GM19463 (cell line): ENCODE measurements at regions not wholly inside any gene's neighbourhood (a gene's known extent, or its start where the extent isn't known, plus 50 kb on each side); places are given as distances from the start of the nearest gene placed in this dataset.

ENCODE experiments used
- ATAC-seq: cut with Tn5 transposase; IDR thresholded peaks from one replicate; pipeline ENCODE4 v1.9.1; 2021; ENCODE audit warnings: mild to moderate bottlenecking, moderate library complexity; ENCODE audit not compliant: unreplicated experiment

- no peak for ATAC-seq
Measured at GRCh38 chr2:79453918-79454317, 58.9 kb upstream of the CTNNA2 start.

GRCh38 chr2:79452651-79453050 lies 60.2 kb upstream of the CTNNA2 start:
- ATAC-seq = no peak

- no peak for ATAC-seq
Measured at GRCh38 chr2:79447463-79447862, 65.4 kb upstream of the CTNNA2 start.

GRCh38 chr2:79446313-79446712 lies 66.5 kb upstream of the CTNNA2 start:
- ATAC-seq = no peak

- no peak for ATAC-seq
Measured at GRCh38 chr2:79437433-79438267, 75.2 kb upstream of the CTNNA2 start.

GRCh38 chr2:79434362-79434761 lies 78.5 kb upstream of the CTNNA2 start:
- no peak for ATAC-seq

- no peak for ATAC-seq
Measured at GRCh38 chr2:79432731-79433146, 80.1 kb upstream of the CTNNA2 start.

- ATAC-seq = no peak
Measured at GRCh38 chr2:79428745-79429144, 84.1 kb upstream of the CTNNA2 start.

GRCh38 chr2:79414690-79415089 lies 98.2 kb upstream of the CTNNA2 start:
- no peak for ATAC-seq

GRCh38 chr2:79394485-79394859 lies 118.4 kb upstream of the CTNNA2 start:
- ATAC-seq = no peak

GRCh38 chr2:79393806-79394484 lies 118.9 kb upstream of the CTNNA2 start:
- no peak for ATAC-seq

- ATAC-seq = no peak
Measured at GRCh38 chr2:79393107-79393685, 119.7 kb upstream of the CTNNA2 start.

- no peak for ATAC-seq
Measured at GRCh38 chr2:79389481-79389880, 123.4 kb upstream of the CTNNA2 start.

GRCh38 chr2:79388024-79388423 lies 124.8 kb upstream of the CTNNA2 start:
- ATAC-seq = no peak

- ATAC-seq = no peak
Measured at GRCh38 chr2:79387431-79387830, 125.4 kb upstream of the CTNNA2 start.

GRCh38 chr2:79383681-79384080 lies 129.2 kb upstream of the CTNNA2 start:
- ATAC-seq = no peak

GRCh38 chr2:79375817-79376216 lies 137.0 kb upstream of the CTNNA2 start:
- no peak for ATAC-seq

GRCh38 chr2:79373358-79374130 lies 139.3 kb upstream of the CTNNA2 start:
- ATAC-seq = no peak

GRCh38 chr2:79370976-79371538 lies 141.8 kb upstream of the CTNNA2 start:
- ATAC-seq = no peak

- no peak for ATAC-seq
Measured at GRCh38 chr2:79369127-79369526, 143.7 kb upstream of the CTNNA2 start.

GRCh38 chr2:79368116-79368630 lies 144.7 kb upstream of the CTNNA2 start:
- no peak for ATAC-seq
